Breast epithelium (tissue), 4 donors: ENCODE measurements at regions not wholly inside any gene's neighbourhood (a gene's known extent, or its start where the extent isn't known, plus 50 kb on each side); places are given as distances from the start of the nearest gene placed in this dataset.

Experiments
- DNase-seq, 2 donors: peaks; one replicate each; pipeline ENCODE4 v3.0.0-alpha.2; 2019; ENCODE audit warnings: low spot score in 2 of 2
- H3K27ac ChIP-seq, 2 donors: fragments of 200-600 bp; sonication (generic) in 1 of 2; one replicate each; pipeline ENCODE4 v1.5.1; 2016 to 2019; ENCODE audit warnings: mild to moderate bottlenecking in 1 of 2
- H3K27me3 ChIP-seq, 2 donors: fragments of 200-600 bp; sonication (generic) in 1 of 2; one replicate each; pipeline versions ENCODE4 v1.5.1 to v1.6.0; 2017 to 2019; ENCODE audit warnings: control low read depth in 1 of 2, mild to moderate bottlenecking in 1 of 2
- H3K36me3 ChIP-seq: fragments of 200-600 bp; one replicate; pipeline ENCODE4 v1.5.1; 2019
- H3K4me1 ChIP-seq, 2 donors: fragments of 200-600 bp; sonication (generic); one replicate each; pipeline ENCODE4 v1.5.1; 2016 to 2019; ENCODE audit warnings: control low read depth in 1 of 2
- H3K4me3 ChIP-seq, 3 donors: fragments of 200-600 bp; sonication (generic); 1 replicate in 2 of 3; 2 replicates in 1 of 3; pipeline ENCODE4 v1.5.1; 2016 to 2019; ENCODE audit warnings: mild to moderate bottlenecking in 3 of 3, moderate library complexity in 2 of 3
- H3K9me3 ChIP-seq, 2 donors: fragments of 200-600 bp; sonication (generic) in 1 of 2; one replicate each; pipeline ENCODE4 v1.5.1; 2016 to 2019; ENCODE audit warnings: control low read depth in 1 of 2
- CTCF ChIP-seq, 3 donors: fragments of 450-650 bp; IDR thresholded peaks; one replicate each; pipeline ENCODE4 v1.5.1; 2016 to 2017; ENCODE audit warnings: antibody characterized with exemption in 3 of 3, mild to moderate bottlenecking in 3 of 3, moderate library complexity in 3 of 3
- POLR2A ChIP-seq: fragments of 450-650 bp; IDR thresholded peaks from one replicate; pipeline ENCODE4 v1.6.1; 2016; ENCODE audit warnings: antibody characterized with exemption, mild to moderate bottlenecking, moderate library complexity
- POLR2AphosphoS5 ChIP-seq, 3 donors: sonication (generic); formaldehyde crosslinking; IDR thresholded peaks; one replicate each; pipeline ENCODE4 v1.6.1; 2017; ENCODE audit warnings: antibody characterized with exemption in 3 of 3
- intact Hi-C: fragments of 100-400 bp; cut with DNase I; formaldehyde crosslinking; loops from one replicate; pipeline ENCODE4 v1.15.1; 2023; ENCODE audit warnings: low total_unique reads

GRCh38 chr21:41065539-41065938 is 102.4 kb upstream of the BACE2 start:
- no peak for DNase-seq
- intact Hi-C loops, result loop anchor here (10.0 kb wide), 1 partner anchor 921 kb away; no protein-coding TSS in a partner anchor
- Histone ChIP-seq H3K27me3 (peaks cover 0 to 20% of the 10 kb centered on the region in 2 donors), H3K4me1 (no peaks in the 10 kb centered on the region), H3K4me3 (no peak overlapping the region), H3K36me3 (no peaks in the 10 kb centered on the region), H3K27ac (no peak overlapping the region), H3K9me3 (no peaks in the 10 kb centered on the region)
- TF ChIP-seq POLR2AphosphoS5 (IDR thresholded peaks at IDR 0.05) (no peak), POLR2A (no peak), CTCF (IDR thresholded peaks at IDR 0.05) (no peak)

- intact Hi-C loops, result loop anchor here (10.0 kb wide), 1 partner anchor 922 kb away; no protein-coding TSS in a partner anchor
- no peaks in the 10 kb centered on the region for H3K9me3 ChIP-seq
- TF ChIP-seq POLR2AphosphoS5 (IDR thresholded peaks at IDR 0.05) (no peak), CTCF (IDR thresholded peaks at IDR 0.05) (no peak), POLR2A (no peak)
Measured at GRCh38 chr21:41066086-41066938, 101.6 kb upstream of the BACE2 start.

DNA sequence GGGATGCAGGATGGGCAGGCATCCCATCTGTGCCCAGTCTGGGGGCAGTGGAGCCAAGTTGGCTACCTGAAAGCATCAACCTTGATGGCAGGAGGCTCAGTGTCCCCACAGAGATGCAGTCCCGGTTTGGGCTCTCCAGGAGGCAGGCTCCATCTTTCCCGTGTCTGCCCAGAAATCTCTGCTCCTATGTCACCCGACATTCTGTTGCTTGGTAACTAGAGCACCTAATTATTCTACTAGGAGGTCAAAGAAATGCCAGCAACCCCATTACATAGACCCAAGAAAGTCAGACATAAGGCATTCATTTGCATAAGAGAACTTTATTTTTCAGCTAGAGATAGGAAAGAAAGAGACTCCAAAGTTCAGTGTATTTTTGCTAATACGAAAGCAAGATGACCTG is 100.3 kb upstream of the BACE2 start:
- no peak overlapping the region for H3K27ac ChIP-seq
- no peak overlapping the region for H3K4me3 ChIP-seq
- no peak for TF ChIP-seq CTCF (IDR thresholded peaks at IDR 0.05)
- no peak for TF ChIP-seq POLR2AphosphoS5 (IDR thresholded peaks at IDR 0.05)
- TF ChIP-seq POLR2A, result no peak
- H3K4me1 ChIP-seq, result no peaks in the 10 kb centered on the region
- intact Hi-C loops, result loop anchor here (10.0 kb wide), 1 partner anchor 923 kb away; no protein-coding TSS in a partner anchor
- peaks cover 0 to 20% of the 10 kb centered on the region in 2 donors for H3K27me3 ChIP-seq
- H3K36me3 ChIP-seq, result no peaks in the 10 kb centered on the region
- H3K9me3 ChIP-seq, result no peaks in the 10 kb centered on the region
- no peak for DNase-seq

More at GRCh38 chr21:41066086-41066938, 101.6 kb upstream of the BACE2 start:
- no peak for DNase-seq
- H3K36me3 ChIP-seq, result no peaks in the 10 kb centered on the region
- no peak overlapping the region for H3K4me3 ChIP-seq
- no peak overlapping the region for H3K27ac ChIP-seq
- H3K4me1 ChIP-seq, result no peaks in the 10 kb centered on the region
- peaks cover 0 to 20% of the 10 kb centered on the region in 2 donors for H3K27me3 ChIP-seq

GRCh38 chr21:41068496-41068895 is 99.5 kb upstream of the BACE2 start:
- Histone ChIP-seq H3K36me3 (no peaks in the 10 kb centered on the region), H3K9me3 (no peaks in the 10 kb centered on the region), H3K27me3 (peaks cover 0 to 20% of the 10 kb centered on the region in 2 donors), H3K27ac (no peak overlapping the region), H3K4me3 (peak overlapping the region in 1 of 3 donors; percentile 27), H3K4me1 (no peaks in the 10 kb centered on the region)
- no peak for DNase-seq
- intact Hi-C loops, result loop anchor here (10.0 kb wide), 1 partner anchor 924 kb away; no protein-coding TSS in a partner anchor
- TF ChIP-seq POLR2AphosphoS5 (IDR thresholded peaks at IDR 0.05), result no peak
- no peak for TF ChIP-seq CTCF (IDR thresholded peaks at IDR 0.05)
- TF ChIP-seq POLR2A, result no peak
